ENCODE measurements at regions not wholly inside any gene's neighbourhood (a gene's known extent, or its start where the extent isn't known, plus 50 kb on each side); places are given as distances from the start of the nearest gene placed in this dataset.

DNA sequence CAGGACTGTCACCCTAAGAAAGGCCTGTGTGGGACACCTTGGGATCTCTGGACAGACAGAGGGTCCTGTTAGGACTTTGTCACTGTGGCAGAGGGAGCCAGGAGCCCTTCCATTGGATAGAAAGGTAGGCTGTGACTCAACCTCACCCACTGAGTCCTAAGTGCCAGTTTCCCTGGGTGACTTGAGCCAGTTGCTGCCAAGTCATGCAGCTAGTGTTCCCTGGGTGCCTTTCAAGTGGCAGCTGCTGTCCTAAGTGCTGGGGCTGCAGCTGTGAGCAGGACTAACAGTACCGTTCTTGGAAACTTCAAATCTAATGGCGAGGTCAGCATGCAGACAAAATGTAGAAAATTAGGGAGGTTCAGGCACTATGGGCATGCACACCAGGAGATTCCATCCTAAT lies 393.7 kb downstream of the TMEM135 start:
- TF ChIP-seq, protein P1, sequence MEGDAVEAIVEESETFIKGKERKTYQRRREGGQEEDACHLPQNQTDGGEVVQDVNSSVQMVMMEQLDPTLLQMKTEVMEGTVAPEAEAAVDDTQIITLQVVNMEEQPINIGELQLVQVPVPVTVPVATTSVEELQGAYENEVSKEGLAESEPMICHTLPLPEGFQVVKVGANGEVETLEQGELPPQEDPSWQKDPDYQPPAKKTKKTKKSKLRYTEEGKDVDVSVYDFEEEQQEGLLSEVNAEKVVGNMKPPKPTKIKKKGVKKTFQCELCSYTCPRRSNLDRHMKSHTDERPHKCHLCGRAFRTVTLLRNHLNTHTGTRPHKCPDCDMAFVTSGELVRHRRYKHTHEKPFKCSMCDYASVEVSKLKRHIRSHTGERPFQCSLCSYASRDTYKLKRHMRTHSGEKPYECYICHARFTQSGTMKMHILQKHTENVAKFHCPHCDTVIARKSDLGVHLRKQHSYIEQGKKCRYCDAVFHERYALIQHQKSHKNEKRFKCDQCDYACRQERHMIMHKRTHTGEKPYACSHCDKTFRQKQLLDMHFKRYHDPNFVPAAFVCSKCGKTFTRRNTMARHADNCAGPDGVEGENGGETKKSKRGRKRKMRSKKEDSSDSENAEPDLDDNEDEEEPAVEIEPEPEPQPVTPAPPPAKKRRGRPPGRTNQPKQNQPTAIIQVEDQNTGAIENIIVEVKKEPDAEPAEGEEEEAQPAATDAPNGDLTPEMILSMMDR (IDR thresholded peaks at IDR 0.05): no peak
- no peak overlapping the region for H3K27ac Mint-ChIP-seq (ENCODE audit: unreplicated experiment)
- H3K4me3 Mint-ChIP-seq (ENCODE audit: unreplicated experiment): no peak overlapping the region
- DNase-seq (ENCODE audit: low spot score): no peak
- H3K4me1 Mint-ChIP-seq (ENCODE audit: low read depth): peaks cover 7% of the 10 kb centered on the region
- no peaks in the 10 kb centered on the region for H3K9me3 Mint-ChIP-seq (ENCODE audit: low read depth)
- no peaks in the 10 kb centered on the region for H3K36me3 Mint-ChIP-seq (ENCODE audit: low read depth)
- no peaks in the 10 kb centered on the region for H3K27me3 Mint-ChIP-seq (ENCODE audit: low read depth)

DNA sequence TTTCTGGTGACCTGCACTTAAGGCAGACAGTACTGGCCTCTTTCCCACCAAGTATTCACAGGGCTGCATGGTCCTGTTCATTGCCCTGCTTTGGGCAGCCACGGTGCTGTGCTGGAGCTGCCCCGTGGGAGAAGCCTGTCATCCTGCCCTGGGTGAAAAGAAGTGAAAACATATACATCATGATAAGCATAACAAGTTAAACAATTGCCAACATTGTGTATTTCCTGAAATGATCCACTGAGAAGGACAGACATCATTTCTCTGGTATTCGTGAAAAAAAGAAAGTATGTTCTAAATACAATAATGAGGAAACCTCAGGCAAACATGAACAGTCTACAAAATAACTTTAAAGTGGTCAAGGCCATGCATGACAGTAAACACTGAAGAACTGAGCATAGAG lies 393.1 kb downstream of the TMEM135 start:
- Mint-ChIP-seq H3K27ac (ENCODE audit: unreplicated experiment) (no peak overlapping the region), H3K27me3 (ENCODE audit: low read depth) (no peaks in the 10 kb centered on the region), H3K4me3 (ENCODE audit: unreplicated experiment) (no peak overlapping the region), H3K9me3 (ENCODE audit: low read depth) (no peaks in the 10 kb centered on the region), H3K4me1 (ENCODE audit: low read depth) (peaks cover 9% of the 10 kb centered on the region), H3K36me3 (ENCODE audit: low read depth) (no peaks in the 10 kb centered on the region)
- TF ChIP-seq, protein P1 (IDR thresholded peaks at IDR 0.05): no peak
- DNase-seq (ENCODE audit: low spot score): no peak

DNA sequence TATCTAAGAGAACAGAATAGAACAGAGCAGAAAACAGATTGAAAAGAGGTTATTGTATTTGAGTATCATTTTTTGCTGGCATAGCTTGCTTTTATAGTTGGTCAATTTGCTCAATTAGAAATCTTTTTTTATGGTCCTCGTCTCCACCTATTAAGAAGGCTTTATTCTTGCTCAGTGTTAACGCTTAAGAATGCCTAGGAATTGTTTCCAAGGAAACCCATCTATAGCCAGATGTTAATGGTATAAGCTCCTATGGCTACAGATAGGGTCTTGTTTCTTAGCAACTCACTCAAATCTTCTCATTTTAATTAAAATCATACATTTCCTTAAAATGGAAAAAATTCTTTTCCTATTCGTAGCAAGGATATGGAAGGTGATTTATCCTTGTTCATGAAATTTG lies 392.3 kb downstream of the TMEM135 start:
- no peak for DNase-seq (ENCODE audit: low spot score)
- TF ChIP-seq, protein P1 (IDR thresholded peaks at IDR 0.05): no peak
- Mint-ChIP-seq H3K4me3 (ENCODE audit: unreplicated experiment) (no peak overlapping the region), H3K9me3 (ENCODE audit: low read depth) (no peaks in the 10 kb centered on the region), H3K36me3 (ENCODE audit: low read depth) (no peaks in the 10 kb centered on the region), H3K27ac (ENCODE audit: unreplicated experiment) (no peak overlapping the region), H3K27me3 (ENCODE audit: low read depth) (no peaks in the 10 kb centered on the region), H3K4me1 (ENCODE audit: low read depth) (peaks cover 13% of the 10 kb centered on the region)

DNA sequence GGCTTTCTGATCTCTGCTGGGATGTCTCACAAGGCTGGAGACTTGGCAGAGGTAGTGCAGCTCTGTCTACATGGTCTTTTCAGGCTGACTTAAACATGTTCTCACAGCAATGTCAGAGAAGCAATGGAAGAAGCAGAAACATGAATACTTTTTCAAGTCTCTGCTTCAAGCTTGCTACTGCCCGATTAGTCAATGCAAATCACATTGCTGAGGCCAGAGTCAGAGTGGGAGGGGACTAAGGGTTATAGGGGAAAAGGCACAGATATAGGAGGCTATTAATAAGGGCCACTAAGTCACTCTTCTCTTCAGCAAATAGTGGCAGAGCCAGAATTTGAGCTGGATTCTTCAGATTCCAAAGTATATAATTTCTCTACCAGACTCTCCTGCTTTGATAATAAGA lies 390.5 kb downstream of the TMEM135 start:
- Mint-ChIP-seq H3K4me1 (ENCODE audit: low read depth) (peaks cover 13% of the 10 kb centered on the region), H3K4me3 (ENCODE audit: unreplicated experiment) (no peak overlapping the region)

DNA sequence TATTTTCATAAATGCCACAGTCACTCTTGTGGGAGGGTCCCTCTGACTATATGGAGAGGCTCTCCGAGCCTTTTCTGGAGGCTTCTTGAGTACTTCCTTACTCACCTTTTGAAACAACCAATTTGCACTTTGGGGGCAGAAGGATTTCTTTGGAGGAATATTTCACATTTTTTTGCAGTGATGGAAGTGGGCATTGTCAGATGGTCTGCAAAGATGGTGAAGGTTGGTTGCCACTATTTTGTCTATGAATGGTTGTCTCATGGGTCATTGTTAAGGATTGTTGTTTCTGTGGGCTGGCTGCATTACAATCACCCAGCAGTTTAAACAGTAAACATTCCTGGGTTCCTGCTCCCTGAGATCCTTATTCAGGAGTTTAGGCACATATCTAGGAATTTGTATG lies 388.2 kb downstream of the TMEM135 start:
- Mint-ChIP-seq H3K27me3 (ENCODE audit: low read depth) (no peaks in the 10 kb centered on the region), H3K36me3 (ENCODE audit: low read depth) (no peaks in the 10 kb centered on the region), H3K9me3 (ENCODE audit: low read depth) (no peaks in the 10 kb centered on the region), H3K4me1 (ENCODE audit: low read depth) (peaks cover 19% of the 10 kb centered on the region), H3K27ac (ENCODE audit: unreplicated experiment) (no peak overlapping the region), H3K4me3 (ENCODE audit: unreplicated experiment) (no peak overlapping the region)
- DNase-seq (ENCODE audit: low spot score): no peak
- TF ChIP-seq, protein P1 (IDR thresholded peaks at IDR 0.05): no peak

More for the DNA sequence above, 390.5 kb downstream of the TMEM135 start:
- DNase-seq (ENCODE audit: low spot score): no peak
- H3K27me3 Mint-ChIP-seq (ENCODE audit: low read depth): no peaks in the 10 kb centered on the region
- no peaks in the 10 kb centered on the region for H3K9me3 Mint-ChIP-seq (ENCODE audit: low read depth)
- TF ChIP-seq, protein P1 (IDR thresholded peaks at IDR 0.05): no peak
- no peak overlapping the region for H3K27ac Mint-ChIP-seq (ENCODE audit: unreplicated experiment)
- H3K36me3 Mint-ChIP-seq (ENCODE audit: low read depth): no peaks in the 10 kb centered on the region
